CD14-positive monocyte (primary cell): ENCODE measurements at regions not wholly inside any gene's neighbourhood (a gene's known extent, or its start where the extent isn't known, plus 50 kb on each side); places are given as distances from the start of the nearest gene placed in this dataset.
"Not testable (repeated sequence)": the region's sequence is repeated elsewhere in the genome, so short reads cannot be mapped to it uniquely, and the experiment has no call there.

Experiments
- DNase-seq, 3 donors: peaks; one replicate each; pipeline ENCODE4 v3.0.0-alpha.2; 2011 to 2022
- H2AFZ ChIP-seq: 2 replicates; pipeline ENCODE4 v1.6.0; 2012; ENCODE audit warnings: mild to moderate bottlenecking, low read depth, low read length, inconsistent platforms; ENCODE audit not compliant: insufficient read depth, poor library complexity, severe bottlenecking
- H3K27ac ChIP-seq, 2 donors: 1 replicate in 1 of 2; 2 replicates in 1 of 2; pipeline ENCODE4 v1.5.1; 2012 to 2013; ENCODE audit warnings: low read length in 2 of 2, control low read depth in 1 of 2, inconsistent platforms in 1 of 2, low read depth in 1 of 2, mild to moderate bottlenecking in 1 of 2
- H3K27me3 ChIP-seq, 2 donors: one replicate each; pipeline versions ENCODE4 v1.6.0 to v1.6.1; 2011 to 2013; ENCODE audit warnings: low read length in 2 of 2; ENCODE audit not compliant: control insufficient read depth in 2 of 2, insufficient read depth in 2 of 2
- H3K36me3 ChIP-seq, 2 donors: replicated peaks in 1 of 2; 1 replicate in 1 of 2; 2 replicates in 1 of 2; pipeline versions ENCODE4 v1.5.1 to v1.6.1; 2012 to 2013; ENCODE audit warnings: low read length in 2 of 2, control low read depth in 1 of 2, inconsistent platforms in 1 of 2, mild to moderate bottlenecking in 1 of 2; ENCODE audit not compliant: insufficient read depth in 2 of 2, control insufficient read depth in 1 of 2
- H3K4me1 ChIP-seq, 2 donors: 1 replicate in 1 of 2; 2 replicates in 1 of 2; pipeline versions ENCODE4 v1.5.1 to v1.6.1; 2012 to 2013; ENCODE audit warnings: low read length in 2 of 2, control low read depth in 1 of 2, inconsistent platforms in 1 of 2, mild to moderate bottlenecking in 1 of 2, moderate library complexity in 1 of 2; ENCODE audit not compliant: insufficient read depth in 2 of 2, control insufficient read depth in 1 of 2
- H3K4me2 ChIP-seq: replicated peaks from 2 replicates; pipeline ENCODE3; 2012; ENCODE audit warnings: low read length, moderate library complexity, mild to moderate bottlenecking; ENCODE audit not compliant: poor library complexity, severe bottlenecking; ENCODE audit errors: extremely low read depth
- H3K4me3 ChIP-seq, 3 experiments: fragments of 200-600 bp in 1 of 3; sonication (generic) in 1 of 3; replicated peaks in 1 of 3; 1 replicate in 2 of 3; 2 replicates in 1 of 3; pipeline ENCODE4 v1.5.1; 2011 to 2013; ENCODE audit warnings: low read length in 3 of 3, mild to moderate bottlenecking in 3 of 3, control low read depth in 2 of 3, low read depth in 2 of 3, inconsistent platforms in 1 of 3, moderate library complexity in 1 of 3
- H3K79me2 ChIP-seq: 2 replicates; pipeline ENCODE4 v1.6.0; 2012; ENCODE audit warnings: mild to moderate bottlenecking, control low read depth, inconsistent platforms, low read length, moderate library complexity; ENCODE audit not compliant: insufficient read depth
- H3K9ac ChIP-seq: 2 replicates; pipeline ENCODE4 v1.6.0; 2017; ENCODE audit warnings: low read length, mild to moderate bottlenecking; ENCODE audit not compliant: insufficient read depth, poor library complexity, severe bottlenecking
- H3K9me3 ChIP-seq, 2 donors: replicated peaks in 1 of 2; 1 replicate in 1 of 2; 2 replicates in 1 of 2; pipeline versions ENCODE4 v1.5.1 to v1.6.1; 2012 to 2013; ENCODE audit warnings: low read length in 2 of 2, control low read depth in 1 of 2; ENCODE audit not compliant: control insufficient read depth in 1 of 2, insufficient read depth in 1 of 2
- H4K20me1 ChIP-seq: 2 replicates; pipeline ENCODE4 v1.6.0; 2012; ENCODE audit warnings: mild to moderate bottlenecking, low read length, control low read depth, moderate library complexity; ENCODE audit not compliant: insufficient read depth
- H3K27ac Mint-ChIP-seq, 7 donors: one replicate each; pipeline ENCODE4 v1.8.0; 2020; ENCODE audit warnings: mild to moderate bottlenecking in 7 of 7, mixed read lengths in 7 of 7, moderate library complexity in 6 of 7, inconsistent platforms in 2 of 7
- H3K27me3 Mint-ChIP-seq, 3 donors: one replicate each; pipeline ENCODE4 v1.8.0; 2021 to 2022; ENCODE audit warnings: low read depth in 3 of 3, mild to moderate bottlenecking in 3 of 3, mixed read lengths in 3 of 3, moderate library complexity in 3 of 3, inconsistent platforms in 1 of 3
- H3K36me3 Mint-ChIP-seq, 2 donors: one replicate each; pipeline ENCODE4 v1.8.0; 2020; ENCODE audit warnings: mixed read lengths in 2 of 2, inconsistent platforms in 1 of 2, mild to moderate bottlenecking in 1 of 2
- H3K4me1 Mint-ChIP-seq: one replicate; pipeline ENCODE4 v1.8.0; 2020; ENCODE audit warnings: mild to moderate bottlenecking, mixed read lengths
- H3K4me3 Mint-ChIP-seq, 2 donors: one replicate each; pipeline ENCODE4 v1.8.0; 2020; ENCODE audit warnings: mild to moderate bottlenecking in 2 of 2, mixed read lengths in 2 of 2, moderate library complexity in 1 of 2
- H3K9me3 Mint-ChIP-seq, 7 donors: one replicate each; pipeline ENCODE4 v1.8.0; 2020 to 2022; ENCODE audit warnings: mixed read lengths in 7 of 7, mild to moderate bottlenecking in 6 of 7, moderate library complexity in 6 of 7, inconsistent platforms in 2 of 7
- WGBS: methylation state at CpG from one replicate; pipeline ENCODE4 v1.1.5; 2013; ENCODE audit warnings: missing lambda C conversion rate; ENCODE audit not compliant: insufficient coverage; 5-methylcytosine and 5-hydroxymethylcytosine counted together
- intact Hi-C, 2 donors: fragments of 100-400 bp; cut with micrococcal nuclease; formaldehyde crosslinking; loops; one replicate each; pipeline versions ENCODE4 v1.15.0 to v1.15.1; 2023
- TF ChIP-seq, protein P1 (sequence below): fragments of 200-600 bp; IDR thresholded peaks from one replicate; pipeline ENCODE4 v1.8.0; 2022; ENCODE audit warnings: antibody characterized with exemption, mild to moderate bottlenecking

DNA sequence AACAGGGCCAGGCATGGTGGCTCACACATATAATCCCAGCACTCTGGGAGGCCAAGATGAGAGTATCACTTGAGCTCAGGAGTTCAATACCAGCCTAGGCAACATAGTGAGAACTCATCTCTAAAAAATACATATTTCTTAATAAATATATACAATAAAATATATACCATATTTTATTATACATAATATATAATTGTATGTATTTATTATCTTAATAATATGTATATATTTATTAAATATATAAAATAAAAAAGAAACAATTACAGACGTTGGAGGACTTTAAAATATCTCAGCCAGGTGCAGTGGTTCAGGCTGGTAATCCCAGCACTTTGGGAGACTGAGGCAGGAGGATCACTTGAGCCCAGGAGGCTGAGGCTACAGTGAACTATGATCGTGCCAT lies 106.1 kb downstream of the PPIAL4G start:
- intact Hi-C loops, result not testable (repeated sequence)

DNA sequence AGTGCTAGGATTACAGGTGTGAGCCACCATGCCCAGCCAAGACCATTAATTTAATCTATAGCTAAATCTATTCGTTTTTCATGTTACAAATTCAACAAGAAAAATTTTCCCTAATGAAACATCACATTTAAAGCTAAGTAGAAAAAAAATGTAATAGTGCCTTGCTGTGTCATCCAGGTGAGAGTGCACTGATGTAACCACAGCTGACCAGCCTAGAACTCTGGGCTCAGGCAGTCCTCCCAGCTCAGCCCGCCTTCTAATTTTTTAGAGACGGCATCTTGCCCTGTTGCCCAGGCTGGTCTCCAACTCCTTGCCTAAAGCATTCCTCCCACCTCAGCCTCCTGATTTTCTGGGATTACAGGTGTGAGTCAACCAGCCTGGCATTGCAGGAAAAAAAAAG lies 109.0 kb downstream of the PPIAL4G start:
- no peak for DNase-seq
- WGBS, result no CpG with 5 or more reads among the region's 3 CpGs
- Mint-ChIP-seq H3K4me3 (no peak overlapping the region), H3K36me3 (no peaks in the 10 kb centered on the region), H3K27me3 (peaks cover 2 to 7% (median 4%) of the 10 kb centered on the region in 3 donors), H3K27ac (no peak overlapping the region), H3K9me3 (peaks cover 0 to 2% (median 0%) of the 10 kb centered on the region in 7 donors), H3K4me1 (peaks cover 34% of the 10 kb centered on the region)
- no peaks in the 10 kb centered on the region for H4K20me1 ChIP-seq
- TF ChIP-seq, protein P1, sequence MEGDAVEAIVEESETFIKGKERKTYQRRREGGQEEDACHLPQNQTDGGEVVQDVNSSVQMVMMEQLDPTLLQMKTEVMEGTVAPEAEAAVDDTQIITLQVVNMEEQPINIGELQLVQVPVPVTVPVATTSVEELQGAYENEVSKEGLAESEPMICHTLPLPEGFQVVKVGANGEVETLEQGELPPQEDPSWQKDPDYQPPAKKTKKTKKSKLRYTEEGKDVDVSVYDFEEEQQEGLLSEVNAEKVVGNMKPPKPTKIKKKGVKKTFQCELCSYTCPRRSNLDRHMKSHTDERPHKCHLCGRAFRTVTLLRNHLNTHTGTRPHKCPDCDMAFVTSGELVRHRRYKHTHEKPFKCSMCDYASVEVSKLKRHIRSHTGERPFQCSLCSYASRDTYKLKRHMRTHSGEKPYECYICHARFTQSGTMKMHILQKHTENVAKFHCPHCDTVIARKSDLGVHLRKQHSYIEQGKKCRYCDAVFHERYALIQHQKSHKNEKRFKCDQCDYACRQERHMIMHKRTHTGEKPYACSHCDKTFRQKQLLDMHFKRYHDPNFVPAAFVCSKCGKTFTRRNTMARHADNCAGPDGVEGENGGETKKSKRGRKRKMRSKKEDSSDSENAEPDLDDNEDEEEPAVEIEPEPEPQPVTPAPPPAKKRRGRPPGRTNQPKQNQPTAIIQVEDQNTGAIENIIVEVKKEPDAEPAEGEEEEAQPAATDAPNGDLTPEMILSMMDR, result no peak
- H3K4me3 ChIP-seq, result no peak overlapping the region
- H3K4me2 ChIP-seq, result no peak overlapping the region
- peaks cover 28 to 32% of the 10 kb centered on the region in 2 donors for H3K4me1 ChIP-seq
- intact Hi-C loops, result no loop called here
- no peaks in the 10 kb centered on the region for H3K27me3 ChIP-seq
- no peak overlapping the region for H3K9ac ChIP-seq
- H3K36me3 ChIP-seq, result no peaks in the 10 kb centered on the region
- H2AFZ ChIP-seq, result no peak overlapping the region
- H3K9me3 ChIP-seq, result no peaks in the 10 kb centered on the region
- no peaks in the 10 kb centered on the region for H3K79me2 ChIP-seq
- H3K27ac ChIP-seq, result no peak overlapping the region

More for the DNA sequence above, 106.1 kb downstream of the PPIAL4G start:
- H3K9me3 Mint-ChIP-seq, H3K27me3 Mint-ChIP-seq, H3K9me3 ChIP-seq, H3K36me3 Mint-ChIP-seq, H3K4me3 Mint-ChIP-seq, H3K4me3 ChIP-seq, H3K4me2 ChIP-seq, H3K27ac Mint-ChIP-seq, H3K36me3 ChIP-seq, DNase-seq, H3K27me3 ChIP-seq, H2AFZ ChIP-seq, H3K27ac ChIP-seq, H4K20me1 ChIP-seq, H3K79me2 ChIP-seq, H3K9ac ChIP-seq: not testable (repeated sequence)
- no CpG with 5 or more reads among the region's 2 CpGs for WGBS
- peaks cover 9 to 11% of the 10 kb centered on the region in 2 donors for H3K4me1 ChIP-seq
- H3K4me1 Mint-ChIP-seq, result peaks cover 24% of the 10 kb centered on the region
